Stomach (tissue), 4 donors: ENCODE measurements at regions not wholly inside any gene's neighbourhood (a gene's known extent, or its start where the extent isn't known, plus 50 kb on each side); places are given as distances from the start of the nearest gene placed in this dataset.

Experiments used
- EP300 ChIP-seq: sonication (generic); formaldehyde crosslinking; IDR thresholded peaks from one replicate; pipeline ENCODE4 v1.6.1; 2017; ENCODE audit warnings: antibody characterized with exemption
- POLR2A ChIP-seq, 4 donors: fragments of 450-650 bp; IDR thresholded peaks; one replicate each; pipeline ENCODE4 v1.6.1; 2016; ENCODE audit warnings: antibody characterized with exemption in 4 of 4, control low read depth in 2 of 4, mild to moderate bottlenecking in 1 of 4, moderate library complexity in 1 of 4
- POLR2AphosphoS5 ChIP-seq, 3 donors: sonication (generic); formaldehyde crosslinking; IDR thresholded peaks; one replicate each; pipeline ENCODE4 v1.6.1; 2016; ENCODE audit warnings: antibody characterized with exemption in 3 of 3
- TF ChIP-seq, protein P1 (sequence below), 7 experiments: fragments of 450-650 bp in 4 of 7; fragments of 200-600 bp in 3 of 7; sonication (generic) in 3 of 7; IDR thresholded peaks; one replicate each; pipeline ENCODE4 v1.5.1; 2016 to 2019; ENCODE audit warnings: antibody characterized with exemption in 7 of 7, control low read depth in 2 of 7, mild to moderate bottlenecking in 1 of 7

DNA sequence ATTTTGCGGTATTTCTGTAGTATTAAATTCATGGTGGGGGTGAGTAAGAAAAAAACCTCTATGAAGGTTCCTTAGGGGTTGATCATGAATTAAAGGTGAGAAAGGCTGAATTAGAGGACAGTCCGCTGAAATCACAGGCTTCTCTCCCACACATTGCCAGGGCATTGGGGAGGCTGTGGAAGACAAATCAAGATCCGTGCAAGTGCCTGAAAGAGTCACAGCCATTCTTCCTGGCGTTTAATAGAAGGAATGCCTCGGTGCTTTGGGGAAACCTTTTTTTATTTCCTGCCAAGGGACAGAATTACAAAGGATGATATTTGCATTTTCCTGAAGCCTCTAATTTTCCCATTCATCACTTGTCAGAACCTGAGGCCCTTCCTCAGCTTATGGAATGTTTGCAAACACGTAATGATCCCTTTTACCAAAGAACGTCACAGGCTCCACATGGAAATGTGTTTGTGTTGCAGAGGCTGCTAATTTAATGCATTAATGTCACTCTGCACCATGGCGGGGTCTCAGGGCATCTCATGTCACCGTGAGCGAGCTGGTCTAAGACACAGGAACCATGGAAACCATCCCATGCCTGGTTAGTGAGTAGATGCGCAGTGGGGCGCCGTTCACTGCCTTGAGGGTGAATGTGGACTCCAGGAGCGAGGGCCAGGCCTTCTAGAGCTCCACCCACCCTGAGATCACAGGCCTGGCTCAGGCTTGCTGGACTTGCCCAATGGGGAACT is 185.9 kb upstream of the SULF2 start:
- TF ChIP-seq, protein P1, sequence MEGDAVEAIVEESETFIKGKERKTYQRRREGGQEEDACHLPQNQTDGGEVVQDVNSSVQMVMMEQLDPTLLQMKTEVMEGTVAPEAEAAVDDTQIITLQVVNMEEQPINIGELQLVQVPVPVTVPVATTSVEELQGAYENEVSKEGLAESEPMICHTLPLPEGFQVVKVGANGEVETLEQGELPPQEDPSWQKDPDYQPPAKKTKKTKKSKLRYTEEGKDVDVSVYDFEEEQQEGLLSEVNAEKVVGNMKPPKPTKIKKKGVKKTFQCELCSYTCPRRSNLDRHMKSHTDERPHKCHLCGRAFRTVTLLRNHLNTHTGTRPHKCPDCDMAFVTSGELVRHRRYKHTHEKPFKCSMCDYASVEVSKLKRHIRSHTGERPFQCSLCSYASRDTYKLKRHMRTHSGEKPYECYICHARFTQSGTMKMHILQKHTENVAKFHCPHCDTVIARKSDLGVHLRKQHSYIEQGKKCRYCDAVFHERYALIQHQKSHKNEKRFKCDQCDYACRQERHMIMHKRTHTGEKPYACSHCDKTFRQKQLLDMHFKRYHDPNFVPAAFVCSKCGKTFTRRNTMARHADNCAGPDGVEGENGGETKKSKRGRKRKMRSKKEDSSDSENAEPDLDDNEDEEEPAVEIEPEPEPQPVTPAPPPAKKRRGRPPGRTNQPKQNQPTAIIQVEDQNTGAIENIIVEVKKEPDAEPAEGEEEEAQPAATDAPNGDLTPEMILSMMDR (IDR thresholded peaks at IDR 0.05): no peak
- no peak for TF ChIP-seq POLR2AphosphoS5 (IDR thresholded peaks at IDR 0.05)
- TF ChIP-seq POLR2A (IDR thresholded peaks at IDR 0.05): no peak
- no peak for TF ChIP-seq EP300
